Central memory CD8-positive, alpha-beta T cell (primary cell): ENCODE measurements at regions not wholly inside any gene's neighbourhood (a gene's known extent, or its start where the extent isn't known, plus 50 kb on each side); places are given as distances from the start of the nearest gene placed in this dataset.

Source experiments
- ATAC-seq: fragments of 150-1000 bp; cut with Tn5 transposase; replicated peaks from 2 replicates; pipeline ENCODE4 v1.10.0; 2022; ENCODE audit warnings: mild to moderate bottlenecking, moderate FRiP score, moderate number of reproducible peaks; ENCODE audit not compliant: poor library complexity, severe bottlenecking; ENCODE audit errors: extremely low read depth
- DNase-seq, 2 donors: peaks; one replicate each; pipeline ENCODE4 v3.0.0; 2021; ENCODE audit warnings: low spot score in 2 of 2
- H3K27ac Mint-ChIP-seq: one replicate; pipeline ENCODE4 v1.8.0; 2022; ENCODE audit warnings: low read depth, mild to moderate bottlenecking, moderate library complexity, mixed read lengths
- H3K27me3 Mint-ChIP-seq: one replicate; pipeline ENCODE4 v1.8.0; 2022; ENCODE audit warnings: mixed read lengths
- H3K36me3 Mint-ChIP-seq: one replicate; pipeline ENCODE4 v1.8.0; 2022; ENCODE audit warnings: mild to moderate bottlenecking, moderate library complexity, mixed read lengths; ENCODE audit not compliant: insufficient read depth
- H3K4me1 Mint-ChIP-seq: one replicate; pipeline ENCODE4 v1.8.0; 2022; ENCODE audit warnings: mixed read lengths
- H3K4me3 Mint-ChIP-seq: one replicate; pipeline ENCODE4 v1.8.0; 2022; ENCODE audit warnings: mild to moderate bottlenecking, moderate library complexity, mixed read lengths
- H3K9me3 Mint-ChIP-seq: one replicate; pipeline ENCODE4 v1.8.0; 2022; ENCODE audit warnings: mixed read lengths

DNA sequence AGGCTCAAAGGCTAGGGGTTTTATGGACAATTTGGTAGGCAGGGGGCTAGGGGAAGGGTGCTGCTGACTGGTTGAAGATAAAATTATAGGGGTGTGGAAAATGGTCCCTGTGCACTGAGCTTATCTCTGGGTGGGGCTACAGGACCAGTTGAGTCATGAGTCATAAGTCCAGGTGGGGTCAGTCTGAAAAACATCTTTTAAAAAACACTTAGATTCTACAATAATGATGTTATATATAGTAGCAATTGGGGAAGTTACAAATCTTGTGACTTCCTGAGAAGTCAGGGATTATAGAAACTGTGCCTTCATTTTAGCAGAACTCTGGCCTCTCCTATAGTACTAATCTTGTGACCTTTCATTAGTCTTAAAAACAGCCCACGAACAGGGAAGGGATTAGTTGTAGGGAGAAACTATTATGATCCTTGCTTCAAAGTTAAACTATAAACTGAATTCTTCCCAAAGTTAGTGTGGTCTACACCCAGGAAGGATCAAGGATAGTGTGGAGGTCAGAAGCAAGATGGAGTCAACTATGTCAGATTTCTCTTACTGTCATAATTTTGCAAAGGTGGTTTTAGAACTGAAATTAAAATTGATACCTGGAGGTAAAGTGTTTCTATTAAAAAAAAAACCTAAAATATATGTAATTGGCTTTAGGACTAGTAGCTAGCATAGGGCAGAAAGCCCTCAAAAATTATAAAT is 130.1 kb downstream of the P2RY1 start:
- Mint-ChIP-seq H3K36me3 (no peaks in the 10 kb centered on the region), H3K27me3 (peaks cover 12% of the 10 kb centered on the region)

DNA sequence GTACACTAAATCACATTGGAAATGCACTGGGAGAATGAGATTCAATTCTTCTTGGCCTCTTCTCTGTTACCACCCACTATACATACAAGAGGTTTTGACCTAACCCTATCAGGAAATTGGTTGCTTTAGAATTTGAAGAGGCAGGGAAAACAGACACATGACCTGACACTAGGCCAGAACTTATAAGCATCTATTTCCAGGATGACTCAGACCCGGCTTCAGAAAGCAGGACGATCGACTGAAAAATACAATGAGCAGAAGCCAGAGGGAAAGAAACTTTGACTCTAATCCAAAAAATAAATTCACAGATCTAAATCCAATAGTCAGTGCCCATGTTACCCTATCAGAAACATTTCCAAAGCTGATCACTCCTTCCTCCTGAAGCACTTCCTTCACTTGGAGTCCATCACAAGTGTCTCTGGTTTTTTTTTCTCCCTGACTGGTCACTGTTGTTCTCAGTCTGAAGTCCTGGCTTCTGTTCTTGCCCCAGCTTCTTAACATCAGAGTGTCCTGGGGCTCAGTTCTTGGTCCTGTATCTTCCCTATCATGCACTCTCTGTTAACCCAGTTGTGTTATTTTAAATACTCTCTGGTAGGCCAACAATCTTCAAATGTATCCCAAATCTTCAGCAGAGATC is 133.6 kb downstream of the P2RY1 start:
- H3K36me3 Mint-ChIP-seq, result no peaks in the 10 kb centered on the region
- H3K4me3 Mint-ChIP-seq, result no peak overlapping the region
- DNase-seq (no peak), ATAC-seq (no peak)
- H3K4me1 Mint-ChIP-seq, result no peaks in the 10 kb centered on the region
- H3K9me3 Mint-ChIP-seq, result no peaks in the 10 kb centered on the region
- H3K27me3 Mint-ChIP-seq, result peaks cover 13% of the 10 kb centered on the region
- H3K27ac Mint-ChIP-seq, result no peak overlapping the region

More for the DNA sequence above, 130.1 kb downstream of the P2RY1 start:
- H3K4me1 Mint-ChIP-seq, result no peaks in the 10 kb centered on the region
- H3K9me3 Mint-ChIP-seq, result no peaks in the 10 kb centered on the region
- no peak overlapping the region for H3K4me3 Mint-ChIP-seq
- no peak for ATAC-seq
- H3K27ac Mint-ChIP-seq, result no peak overlapping the region
- no peak for DNase-seq

DNA sequence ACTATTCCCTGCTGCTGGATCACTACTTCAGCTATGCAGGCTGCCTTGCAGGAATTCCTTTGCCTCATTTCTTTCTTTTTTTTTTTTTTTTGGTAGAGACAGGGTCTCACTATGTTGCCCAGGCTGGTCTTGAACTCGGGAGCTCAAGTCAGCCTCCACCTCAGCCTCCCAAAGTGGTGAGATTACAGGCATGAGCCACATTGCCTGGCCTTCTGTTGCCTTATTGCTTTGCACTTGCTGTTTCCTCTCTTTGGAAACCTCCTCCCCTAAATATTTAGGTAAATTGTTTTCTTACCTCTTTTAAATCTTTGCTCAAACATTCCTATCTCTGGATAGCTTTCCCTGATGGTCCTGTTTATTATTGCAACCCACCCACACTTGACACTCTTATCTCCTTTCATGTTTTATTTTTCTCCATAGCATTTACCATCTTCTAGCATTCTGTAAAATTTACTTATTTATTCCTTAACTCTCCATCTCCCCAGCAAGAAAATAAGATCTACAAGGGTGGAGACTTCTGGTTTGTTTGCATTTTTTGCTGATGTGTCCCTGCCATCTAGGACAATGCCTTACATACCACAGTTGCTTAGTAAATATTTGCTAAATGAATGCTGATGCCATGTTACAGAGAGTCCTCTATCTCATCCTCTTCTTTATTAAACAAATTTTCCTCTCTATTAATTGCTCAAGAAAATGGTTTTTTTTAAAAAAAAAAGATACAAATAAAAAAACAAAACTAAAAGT is 134.8 kb downstream of the P2RY1 start:
- DNase-seq, result no peak

DNA sequence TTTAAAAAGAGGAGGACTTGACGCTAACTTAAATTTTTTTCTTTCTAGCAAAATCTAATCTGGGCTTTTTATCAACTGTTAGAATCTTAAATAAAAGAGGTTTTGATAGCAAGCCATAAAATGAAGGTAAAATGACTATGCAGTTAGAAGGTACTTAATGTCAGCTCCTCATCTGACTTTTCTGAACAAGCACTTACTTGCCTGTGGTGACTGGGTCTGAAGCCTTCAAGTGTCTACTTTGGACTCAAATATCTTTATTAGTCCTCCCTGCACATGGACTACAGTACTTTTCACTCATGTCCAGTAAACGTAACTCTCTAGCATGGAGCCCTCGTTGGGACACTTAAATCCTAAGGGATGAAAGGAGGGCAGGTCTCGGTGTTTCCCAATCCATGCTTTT is 135.9 kb downstream of the P2RY1 start:
- no peak for DNase-seq
- H3K4me3 Mint-ChIP-seq, result no peak overlapping the region

More for the DNA sequence above, 134.8 kb downstream of the P2RY1 start:
- H3K36me3 Mint-ChIP-seq, result no peaks in the 10 kb centered on the region
- ATAC-seq, result no peak
- peaks cover 22% of the 10 kb centered on the region for H3K27me3 Mint-ChIP-seq
- no peak overlapping the region for H3K27ac Mint-ChIP-seq
- no peak overlapping the region for H3K4me3 Mint-ChIP-seq
- H3K9me3 Mint-ChIP-seq, result no peaks in the 10 kb centered on the region
- H3K4me1 Mint-ChIP-seq, result no peaks in the 10 kb centered on the region

DNA sequence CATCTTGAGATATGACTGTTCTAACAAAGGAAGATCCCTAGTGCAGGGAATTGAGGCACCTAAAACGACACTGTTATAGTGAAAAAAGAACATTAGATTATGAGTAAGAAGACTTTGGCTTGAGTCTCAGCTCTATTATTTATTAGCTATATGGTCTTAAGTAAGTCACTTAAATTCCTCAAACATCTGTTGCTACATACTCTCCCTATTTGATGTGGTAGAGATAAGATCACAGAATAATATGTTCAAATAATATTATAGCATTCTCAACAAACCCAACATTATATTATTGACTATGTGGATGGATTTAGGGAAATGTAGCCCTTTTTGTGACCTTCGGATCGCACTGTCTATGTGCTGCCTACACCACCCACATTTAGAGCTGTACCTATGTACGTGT is 136.9 kb downstream of the P2RY1 start:
- H3K9me3 Mint-ChIP-seq, result no peaks in the 10 kb centered on the region

More for the DNA sequence above, 135.9 kb downstream of the P2RY1 start:
- H3K36me3 Mint-ChIP-seq, result no peaks in the 10 kb centered on the region
- no peak for ATAC-seq
- no peaks in the 10 kb centered on the region for H3K4me1 Mint-ChIP-seq
- peaks cover 22% of the 10 kb centered on the region for H3K27me3 Mint-ChIP-seq
- no peaks in the 10 kb centered on the region for H3K9me3 Mint-ChIP-seq
- H3K27ac Mint-ChIP-seq, result no peak overlapping the region

DNA sequence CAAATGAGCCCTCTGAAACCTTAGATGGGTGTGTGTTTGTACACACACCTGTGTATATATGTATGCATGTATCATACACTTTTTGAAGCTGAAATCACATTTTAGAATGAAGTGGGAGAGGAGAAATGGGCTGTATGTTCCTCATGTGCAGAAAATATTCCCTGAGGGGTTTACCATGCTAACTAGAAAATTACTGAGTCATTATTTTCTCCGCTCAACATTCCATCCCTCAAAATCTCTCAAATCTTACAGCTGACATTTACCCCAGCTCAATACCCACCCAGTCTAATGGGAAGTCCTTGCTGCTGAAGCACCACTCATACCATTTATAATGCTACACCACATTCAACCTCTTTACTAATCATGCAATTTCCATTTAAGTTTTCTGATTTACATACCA is 138.6 kb downstream of the P2RY1 start:
- Mint-ChIP-seq H3K4me1 (no peaks in the 10 kb centered on the region), H3K9me3 (no peaks in the 10 kb centered on the region), H3K27ac (no peak overlapping the region), H3K27me3 (peaks cover 26% of the 10 kb centered on the region), H3K4me3 (no peak overlapping the region), H3K36me3 (no peaks in the 10 kb centered on the region)
- DNase-seq (no peak), ATAC-seq (no peak)

More for the DNA sequence above, 136.9 kb downstream of the P2RY1 start:
- Mint-ChIP-seq H3K36me3 (no peaks in the 10 kb centered on the region), H3K4me1 (no peaks in the 10 kb centered on the region), H3K4me3 (no peak overlapping the region), H3K27me3 (peaks cover 22% of the 10 kb centered on the region), H3K27ac (no peak overlapping the region)
- DNase-seq, result no peak
- no peak for ATAC-seq

DNA sequence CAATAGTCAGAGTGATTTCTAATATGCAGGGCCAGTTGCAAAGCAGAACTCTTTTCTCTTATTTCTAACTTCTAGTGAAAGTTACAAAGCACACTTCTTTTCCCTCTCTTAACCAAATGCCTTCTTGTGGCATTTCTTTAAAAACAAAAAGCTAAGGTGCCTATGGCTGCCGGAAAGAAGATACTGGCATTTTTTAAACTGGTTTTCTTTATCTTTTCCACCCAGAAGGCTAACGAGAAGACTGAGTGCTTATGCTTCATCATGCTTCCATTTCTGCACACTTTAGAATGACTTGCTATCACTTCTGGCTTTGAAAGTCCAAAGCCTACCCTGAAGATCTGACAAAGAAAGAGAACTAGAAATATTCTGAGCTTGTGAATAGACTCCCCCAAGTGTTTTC is 141.3 kb downstream of the P2RY1 start:
- Mint-ChIP-seq H3K27me3 (peaks cover 30% of the 10 kb centered on the region), H3K4me3 (no peak overlapping the region), H3K9me3 (peaks cover 5% of the 10 kb centered on the region), H3K4me1 (no peaks in the 10 kb centered on the region), H3K27ac (no peak overlapping the region), H3K36me3 (no peaks in the 10 kb centered on the region)
- no peak for ATAC-seq
- DNase-seq, result no peak

DNA sequence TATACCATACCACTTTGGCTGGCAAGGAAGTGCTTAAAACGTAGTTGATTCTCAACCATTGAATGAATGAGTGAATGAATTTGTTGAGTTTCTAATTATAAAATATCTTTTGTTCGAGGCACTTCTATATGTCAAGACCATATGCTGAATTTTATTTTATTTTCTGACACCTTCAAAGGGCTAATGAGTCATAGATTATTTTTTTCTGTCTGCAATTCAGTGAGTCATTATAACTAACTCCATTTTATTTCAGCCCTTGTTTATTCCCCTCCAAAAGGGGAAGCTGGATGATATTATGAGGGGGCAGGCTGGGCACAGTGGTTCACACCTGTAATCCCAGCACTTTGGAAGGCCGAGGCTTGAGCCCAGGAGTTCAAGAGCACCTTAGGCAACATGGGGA is 142.4 kb downstream of the P2RY1 start:
- no peak for DNase-seq
- peaks cover 32% of the 10 kb centered on the region for H3K27me3 Mint-ChIP-seq
- ATAC-seq, result no peak
- H3K36me3 Mint-ChIP-seq, result no peaks in the 10 kb centered on the region
- H3K4me3 Mint-ChIP-seq, result no peak overlapping the region
- no peaks in the 10 kb centered on the region for H3K4me1 Mint-ChIP-seq
- peaks cover 5% of the 10 kb centered on the region for H3K9me3 Mint-ChIP-seq
- H3K27ac Mint-ChIP-seq, result no peak overlapping the region

DNA sequence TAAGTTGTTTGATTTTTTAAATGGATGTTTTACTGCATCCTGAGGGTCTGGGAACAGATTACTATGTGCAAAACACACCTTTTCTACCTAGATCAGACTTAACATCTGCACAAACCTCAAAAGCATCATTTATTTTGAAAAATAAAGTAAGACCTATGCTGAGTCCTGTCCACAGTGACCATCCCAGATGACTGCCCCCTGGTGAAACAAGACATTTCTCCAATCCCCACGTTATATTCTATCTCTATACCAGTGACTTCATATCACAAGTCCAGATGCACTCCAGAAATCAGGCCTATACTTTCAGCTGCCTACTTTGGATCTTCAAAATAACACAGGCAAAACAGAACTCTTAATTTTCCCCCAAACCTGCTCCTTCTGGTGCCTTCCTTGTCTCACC is 143.2 kb downstream of the P2RY1 start:
- DNase-seq (no peak), ATAC-seq (no peak)
- Mint-ChIP-seq H3K36me3 (no peaks in the 10 kb centered on the region), H3K4me3 (no peak overlapping the region), H3K27ac (no peak overlapping the region), H3K27me3 (peaks cover 39% of the 10 kb centered on the region), H3K4me1 (no peaks in the 10 kb centered on the region), H3K9me3 (peaks cover 5% of the 10 kb centered on the region)

DNA sequence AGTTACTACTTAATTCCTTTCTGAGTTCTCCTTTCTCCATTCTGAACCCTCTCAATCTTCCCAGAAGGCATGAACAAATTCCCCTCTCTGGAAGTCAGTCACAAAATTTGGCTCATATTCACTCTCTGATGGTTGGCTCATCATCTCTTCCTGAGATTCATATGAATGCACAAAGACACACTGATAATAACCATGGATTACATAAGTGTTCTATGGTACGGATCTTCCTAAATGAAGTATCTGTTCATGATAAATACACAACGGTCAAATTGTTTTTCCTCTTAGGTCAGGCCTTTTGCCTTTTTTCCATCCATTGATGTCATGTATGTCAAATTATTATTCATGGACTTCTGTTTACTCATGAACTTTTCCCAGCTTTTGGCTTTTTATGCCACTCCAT is 162.6 kb downstream of the P2RY1 start:
- H3K4me3 Mint-ChIP-seq, result no peak overlapping the region
- H3K4me1 Mint-ChIP-seq, result no peaks in the 10 kb centered on the region
- no peak overlapping the region for H3K27ac Mint-ChIP-seq
- DNase-seq (no peak), ATAC-seq (no peak)
- H3K9me3 Mint-ChIP-seq, result peaks cover 6% of the 10 kb centered on the region
- H3K36me3 Mint-ChIP-seq, result no peaks in the 10 kb centered on the region
- peaks cover 51% of the 10 kb centered on the region for H3K27me3 Mint-ChIP-seq

DNA sequence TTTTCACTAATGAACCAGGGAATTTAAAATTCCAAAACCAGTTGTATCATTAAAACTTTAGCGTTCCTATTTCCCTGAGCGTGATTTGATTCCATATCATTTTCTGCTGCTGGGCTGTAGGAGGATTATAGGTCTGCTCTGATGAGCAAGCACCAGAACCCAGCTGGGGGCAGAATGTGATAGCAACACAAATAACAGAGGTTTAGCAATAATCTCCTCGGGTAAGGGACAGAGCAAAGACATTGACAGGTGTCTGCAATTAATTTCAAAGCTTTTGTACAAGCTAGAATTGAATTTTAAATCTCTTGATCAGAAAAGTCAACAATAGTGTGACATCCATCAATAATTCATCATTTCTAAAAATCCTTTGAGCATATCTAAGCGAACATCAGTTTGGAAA is 163.4 kb upstream of the RAP2B start:
- Mint-ChIP-seq H3K36me3 (no peaks in the 10 kb centered on the region), H3K9me3 (peaks cover 6% of the 10 kb centered on the region), H3K4me3 (no peak overlapping the region), H3K27ac (no peak overlapping the region), H3K27me3 (peaks cover 42% of the 10 kb centered on the region), H3K4me1 (no peaks in the 10 kb centered on the region)
- ATAC-seq (no peak), DNase-seq (no peak)

DNA sequence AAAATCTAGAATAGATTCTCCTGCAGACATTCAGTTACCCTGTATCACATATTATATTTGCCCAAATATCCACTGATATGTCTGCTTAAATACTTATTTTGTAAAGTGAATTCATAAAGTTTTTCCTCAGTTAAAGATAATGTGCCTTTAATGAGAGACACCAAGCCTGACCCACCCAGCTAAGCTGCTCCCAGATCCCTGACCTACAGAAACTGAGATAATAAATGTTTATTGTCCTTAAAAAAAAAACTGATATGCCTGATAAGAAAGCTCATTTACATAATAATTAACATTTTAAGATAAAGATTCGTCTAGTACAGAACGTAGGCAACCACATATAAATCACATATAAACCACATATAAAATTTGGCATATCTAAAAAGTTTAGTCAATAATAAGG is 161.7 kb upstream of the RAP2B start:
- Mint-ChIP-seq H3K4me1 (no peaks in the 10 kb centered on the region), H3K9me3 (peaks cover 6% of the 10 kb centered on the region), H3K27me3 (peaks cover 54% of the 10 kb centered on the region), H3K36me3 (no peaks in the 10 kb centered on the region), H3K4me3 (no peak overlapping the region), H3K27ac (no peak overlapping the region)
- DNase-seq, result no peak
- no peak for ATAC-seq
